Nucleus accumbens (tissue), 56 donors: ENCODE measurements at regions not wholly inside any gene's neighbourhood (a gene's known extent, or its start where the extent isn't known, plus 50 kb on each side); places are given as distances from the start of the nearest gene placed in this dataset.
A peak's percentile ranks its signal among the peaks of the same experiment; 100 is the strongest.
"Not testable (repeated sequence)": the region's sequence is repeated elsewhere in the genome, so short reads cannot be mapped to it uniquely, and the experiment has no call there.

Experiments used
- DNase-seq, 56 donors: peaks; one replicate each; lab custom pipeline; 2025; lab: John Stamatoyannopoulos, UW

GRCh38 chr11:89613911-89614310 is 96.2 kb upstream of the TRIM77 start:
- no peak for DNase-seq

GRCh38 chr11:89614428-89614827 is 95.7 kb upstream of the TRIM77 start:
- DNase-seq = peak in 2 of 56 donors; percentile 2 to 5

GRCh38 chr11:89615642-89616041 is 94.5 kb upstream of the TRIM77 start:
- DNase-seq = not testable (repeated sequence)

GRCh38 chr11:89616161-89616560 is 93.9 kb upstream of the TRIM77 start:
- DNase-seq = not testable (repeated sequence)

GRCh38 chr11:89616999-89617602 is 93.0 kb upstream of the TRIM77 start:
- not testable (repeated sequence) for DNase-seq

- not testable (repeated sequence) for DNase-seq
Measured at GRCh38 chr11:89620721-89621120, 89.4 kb upstream of the TRIM77 start.

- DNase-seq = no peak
Measured at GRCh38 chr11:89625171-89625570, 84.9 kb upstream of the TRIM77 start.

GRCh38 chr11:89626366-89626765 is 83.7 kb upstream of the TRIM77 start:
- DNase-seq = no peak

GRCh38 chr11:89626881-89627280 is 83.2 kb upstream of the TRIM77 start:
- not testable (repeated sequence) for DNase-seq

GRCh38 chr11:89633135-89633705 is 76.9 kb upstream of the TRIM77 start:
- DNase-seq = peak in 20 of 56 donors; percentile 1 to 38 (median 10)

GRCh38 chr11:89640777-89641176 is 69.3 kb upstream of the TRIM77 start:
- not testable (repeated sequence) for DNase-seq

- DNase-seq = not testable (repeated sequence)
Measured at GRCh38 chr11:89648232-89648631, 61.9 kb upstream of the TRIM77 start.

- DNase-seq = not testable (repeated sequence)
Measured at GRCh38 chr11:89648996-89649395, 61.1 kb upstream of the TRIM77 start.

- peak in 1 of 56 donors; percentile 12 for DNase-seq
Measured at GRCh38 chr11:89654669-89655068, 55.4 kb upstream of the TRIM77 start.

GRCh38 chr11:89658767-89659166 is 51.3 kb upstream of the TRIM77 start:
- not testable (repeated sequence) for DNase-seq

- DNase-seq = not testable (repeated sequence)
Measured at GRCh38 chr11:89659414-89659813, 50.7 kb upstream of the TRIM77 start.

- DNase-seq = no peak
Measured at GRCh38 chr11:89660234-89660633, 49.9 kb upstream of the TRIM77 start.
